ENCODE measurements at regions not wholly inside any gene's neighbourhood (a gene's known extent, or its start where the extent isn't known, plus 50 kb on each side); places are given as distances from the start of the nearest gene placed in this dataset.

GRCh38 chr13:80585531-80585930 lies 244.6 kb upstream of the SPRY2 start:
- DNase-seq (ENCODE audit: low spot score in 2 of 2) (no peak), FAIRE-seq (no peak)

- FAIRE-seq (no peak), DNase-seq (ENCODE audit: low spot score in 2 of 2) (no peak)
These were observed 243.9 kb upstream of the SPRY2 start for GRCh38 chr13:80584785-80585184.

GRCh38 chr13:80584306-80584705 lies 243.4 kb upstream of the SPRY2 start:
- FAIRE-seq = no peak
- DNase-seq (ENCODE audit: low spot score in 2 of 2) = no peak

- FAIRE-seq (no peak), DNase-seq (ENCODE audit: low spot score in 2 of 2) (no peak)
These were observed 237.2 kb upstream of the SPRY2 start for GRCh38 chr13:80577926-80578670.

GRCh38 chr13:80577285-80577684 lies 236.4 kb upstream of the SPRY2 start:
- no peak for FAIRE-seq
- no peak for DNase-seq (ENCODE audit: low spot score in 2 of 2)

- DNase-seq (ENCODE audit: low spot score in 2 of 2) = no peak
- FAIRE-seq = no peak
These were observed 233.4 kb upstream of the SPRY2 start for GRCh38 chr13:80574113-80574850.

- DNase-seq (ENCODE audit: low spot score in 2 of 2) (no peak), FAIRE-seq (no peak)
These were observed 232.0 kb upstream of the SPRY2 start for GRCh38 chr13:80572923-80573316.

GRCh38 chr13:80572308-80572922 lies 231.5 kb upstream of the SPRY2 start:
- FAIRE-seq = no peak

GRCh38 chr13:80571346-80572307 lies 230.7 kb upstream of the SPRY2 start:
- DNase-seq (ENCODE audit: low spot score in 2 of 2) (no peak), FAIRE-seq (no peak)

More at GRCh38 chr13:80572308-80572922, 231.5 kb upstream of the SPRY2 start:
- no peak for DNase-seq (ENCODE audit: low spot score in 2 of 2)

GRCh38 chr13:80563439-80563838 lies 222.5 kb upstream of the SPRY2 start:
- no peak for FAIRE-seq

GRCh38 chr13:80562433-80563156 lies 221.7 kb upstream of the SPRY2 start:
- no peak for DNase-seq (ENCODE audit: low spot score in 2 of 2)
- no peak for FAIRE-seq

More at GRCh38 chr13:80563439-80563838, 222.5 kb upstream of the SPRY2 start:
- DNase-seq (ENCODE audit: low spot score in 2 of 2) = no peak

GRCh38 chr13:80560609-80561008 lies 219.7 kb upstream of the SPRY2 start:
- no peak for DNase-seq (ENCODE audit: low spot score in 2 of 2)
- FAIRE-seq = no peak

- DNase-seq (ENCODE audit: low spot score in 2 of 2) = no peak
- no peak for FAIRE-seq
These were observed 219.0 kb upstream of the SPRY2 start for GRCh38 chr13:80559944-80560343.

- FAIRE-seq (no peak), DNase-seq (ENCODE audit: low spot score in 2 of 2) (no peak)
These were observed 217.1 kb upstream of the SPRY2 start for GRCh38 chr13:80558074-80558473.

GRCh38 chr13:80555796-80556678 lies 215.1 kb upstream of the SPRY2 start:
- DNase-seq (ENCODE audit: low spot score in 2 of 2) (no peak), FAIRE-seq (no peak)

- DNase-seq (ENCODE audit: low spot score in 2 of 2) (no peak), FAIRE-seq (no peak)
These were observed 212.0 kb upstream of the SPRY2 start for GRCh38 chr13:80552851-80553440.

GRCh38 chr13:80551650-80552497 lies 210.9 kb upstream of the SPRY2 start:
- FAIRE-seq (no peak), DNase-seq (ENCODE audit: low spot score in 2 of 2) (no peak)

All from frontal cortex (tissue), 3 donors.